ENCODE measurements at regions not wholly inside any gene's neighbourhood (a gene's known extent, or its start where the extent isn't known, plus 50 kb on each side); places are given as distances from the start of the nearest gene placed in this dataset.

DNA sequence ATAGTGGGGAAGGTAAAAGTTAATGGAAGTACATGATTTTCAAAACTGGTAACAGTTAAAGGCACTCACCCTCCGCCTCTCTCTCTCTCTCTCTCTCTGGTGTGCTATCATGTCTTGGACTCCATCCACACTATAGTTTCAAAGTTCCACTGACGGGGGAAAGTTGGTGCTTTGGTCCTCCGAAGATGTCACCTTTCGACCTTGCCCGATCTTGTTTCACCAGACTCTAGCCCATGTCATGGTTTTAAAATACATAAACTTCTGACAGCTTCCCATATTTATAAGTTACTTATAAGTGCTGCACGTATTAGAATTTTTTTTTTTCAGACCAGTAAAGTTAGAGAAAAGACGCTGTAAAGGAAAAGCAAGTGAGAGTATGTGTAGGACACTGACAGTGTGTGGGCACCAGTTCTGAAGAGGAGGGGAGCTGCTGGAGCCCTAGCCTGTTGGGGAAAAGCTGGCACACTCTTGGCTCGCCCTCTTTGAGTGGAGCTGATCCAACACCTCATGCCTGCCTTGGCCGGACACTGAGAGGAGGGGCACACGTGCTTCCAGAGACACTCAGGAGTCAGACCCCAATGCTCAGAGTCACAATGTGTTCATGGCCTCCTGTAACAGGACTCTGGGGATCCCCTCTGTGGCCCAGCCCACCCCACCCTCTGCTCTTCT lies 200.5 kb upstream of the TPM1 start:
- H3K36me3 ChIP-seq (ENCODE audit: control insufficient read depth in 4 of 4, insufficient read depth in 3 of 4, low read depth in 1 of 4, low read length in 3 of 4) = peaks cover 0 to 22% (median 7%) of the 10 kb centered on the region in 4 donors
- H3K4me1 ChIP-seq (ENCODE audit: control insufficient read depth in 4 of 4, insufficient read depth in 4 of 4, low read length in 3 of 4) = peaks cover 0 to 23% (median 18%) of the 10 kb centered on the region in 4 donors
- H3K4me3 ChIP-seq (ENCODE audit: low read depth in 1 of 3, low read length in 3 of 3) = no peak overlapping the region
- no peaks in the 10 kb centered on the region for H3K9me3 ChIP-seq (ENCODE audit: control insufficient read depth in 4 of 4, low read length in 3 of 4)
- peak overlapping the region in 1 of 2 donors; percentile 34 for H3K27ac ChIP-seq (ENCODE audit: low read depth in 1 of 2, low read length in 2 of 2)
- H3K27me3 ChIP-seq (ENCODE audit: control insufficient read depth in 4 of 4, insufficient read depth in 4 of 4, low read length in 3 of 4) = no peaks in the 10 kb centered on the region
- no peak for DNase-seq (ENCODE audit: low spot score)
- WGBS = 46% methylated on average over 10 of the region's 10 CpGs
- H3K9ac ChIP-seq (ENCODE audit: low read depth in 1 of 2, low read length in 2 of 2) = peak overlapping the region in 1 of 2 donors; percentile 19
- no peak for TF ChIP-seq EGR1 (IDR thresholded peaks at IDR 0.05; ENCODE audit: low read depth in 2 of 2)
- TF ChIP-seq YY1 (IDR thresholded peaks at IDR 0.05) = peak; percentile 44
- peak in 1 of 2 donors; percentile 46 for TF ChIP-seq JUND (IDR thresholded peaks at IDR 0.05)
- TF ChIP-seq RAD21 (IDR thresholded peaks at IDR 0.05) = peak in 1 of 2 donors; percentile 36
- peak in 1 of 2 donors; percentile 57 for TF ChIP-seq RXRA (IDR thresholded peaks at IDR 0.05)
- peak; percentile 50 to 82 for TF ChIP-seq HNF4A (conservative IDR thresholded peaks at IDR 0.05)

DNA sequence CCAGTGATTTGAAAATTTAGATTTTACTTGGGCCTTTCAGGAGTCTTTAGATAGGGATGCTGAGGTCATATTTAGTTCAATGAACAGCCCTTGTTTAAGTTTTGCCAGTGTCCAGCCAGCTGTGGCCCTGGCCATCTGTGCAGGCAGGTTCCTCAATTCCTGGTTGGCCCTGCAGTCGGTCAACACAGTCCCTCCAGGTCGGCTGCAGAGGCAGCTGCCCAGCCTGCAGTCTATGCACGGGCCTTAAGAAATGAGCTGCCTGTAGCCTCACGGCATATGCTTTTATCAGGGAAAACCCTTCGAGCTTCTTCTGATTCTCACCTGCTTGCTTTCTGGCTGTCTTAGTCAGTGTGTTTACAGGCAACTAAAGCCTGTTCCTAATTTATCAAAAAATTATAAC lies 199.2 kb upstream of the TPM1 start:
- Histone ChIP-seq H3K27ac (ENCODE audit: low read depth in 1 of 2, low read length in 2 of 2) (no peak overlapping the region), H3K4me1 (ENCODE audit: control insufficient read depth in 4 of 4, insufficient read depth in 4 of 4, low read length in 3 of 4) (peaks cover 2 to 29% (median 23%) of the 10 kb centered on the region in 4 donors), H3K27me3 (ENCODE audit: control insufficient read depth in 4 of 4, insufficient read depth in 4 of 4, low read length in 3 of 4) (no peaks in the 10 kb centered on the region), H3K4me3 (ENCODE audit: low read depth in 1 of 3, low read length in 3 of 3) (no peak overlapping the region), H3K36me3 (ENCODE audit: control insufficient read depth in 4 of 4, insufficient read depth in 3 of 4, low read depth in 1 of 4, low read length in 3 of 4) (peaks cover 0 to 18% (median 6%) of the 10 kb centered on the region in 4 donors), H3K9ac (ENCODE audit: low read depth in 1 of 2, low read length in 2 of 2) (no peak overlapping the region), H3K9me3 (ENCODE audit: control insufficient read depth in 4 of 4, low read length in 3 of 4) (no peaks in the 10 kb centered on the region)
- TF ChIP-seq, protein P1, sequence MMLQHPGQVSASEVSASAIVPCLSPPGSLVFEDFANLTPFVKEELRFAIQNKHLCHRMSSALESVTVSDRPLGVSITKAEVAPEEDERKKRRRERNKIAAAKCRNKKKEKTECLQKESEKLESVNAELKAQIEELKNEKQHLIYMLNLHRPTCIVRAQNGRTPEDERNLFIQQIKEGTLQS (IDR thresholded peaks at IDR 0.05) = no peak
- TF ChIP-seq, protein P2, sequence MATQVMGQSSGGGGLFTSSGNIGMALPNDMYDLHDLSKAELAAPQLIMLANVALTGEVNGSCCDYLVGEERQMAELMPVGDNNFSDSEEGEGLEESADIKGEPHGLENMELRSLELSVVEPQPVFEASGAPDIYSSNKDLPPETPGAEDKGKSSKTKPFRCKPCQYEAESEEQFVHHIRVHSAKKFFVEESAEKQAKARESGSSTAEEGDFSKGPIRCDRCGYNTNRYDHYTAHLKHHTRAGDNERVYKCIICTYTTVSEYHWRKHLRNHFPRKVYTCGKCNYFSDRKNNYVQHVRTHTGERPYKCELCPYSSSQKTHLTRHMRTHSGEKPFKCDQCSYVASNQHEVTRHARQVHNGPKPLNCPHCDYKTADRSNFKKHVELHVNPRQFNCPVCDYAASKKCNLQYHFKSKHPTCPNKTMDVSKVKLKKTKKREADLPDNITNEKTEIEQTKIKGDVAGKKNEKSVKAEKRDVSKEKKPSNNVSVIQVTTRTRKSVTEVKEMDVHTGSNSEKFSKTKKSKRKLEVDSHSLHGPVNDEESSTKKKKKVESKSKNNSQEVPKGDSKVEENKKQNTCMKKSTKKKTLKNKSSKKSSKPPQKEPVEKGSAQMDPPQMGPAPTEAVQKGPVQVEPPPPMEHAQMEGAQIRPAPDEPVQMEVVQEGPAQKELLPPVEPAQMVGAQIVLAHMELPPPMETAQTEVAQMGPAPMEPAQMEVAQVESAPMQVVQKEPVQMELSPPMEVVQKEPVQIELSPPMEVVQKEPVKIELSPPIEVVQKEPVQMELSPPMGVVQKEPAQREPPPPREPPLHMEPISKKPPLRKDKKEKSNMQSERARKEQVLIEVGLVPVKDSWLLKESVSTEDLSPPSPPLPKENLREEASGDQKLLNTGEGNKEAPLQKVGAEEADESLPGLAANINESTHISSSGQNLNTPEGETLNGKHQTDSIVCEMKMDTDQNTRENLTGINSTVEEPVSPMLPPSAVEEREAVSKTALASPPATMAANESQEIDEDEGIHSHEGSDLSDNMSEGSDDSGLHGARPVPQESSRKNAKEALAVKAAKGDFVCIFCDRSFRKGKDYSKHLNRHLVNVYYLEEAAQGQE (IDR thresholded peaks at IDR 0.05) = no peak
- TF ChIP-seq, protein P3, sequence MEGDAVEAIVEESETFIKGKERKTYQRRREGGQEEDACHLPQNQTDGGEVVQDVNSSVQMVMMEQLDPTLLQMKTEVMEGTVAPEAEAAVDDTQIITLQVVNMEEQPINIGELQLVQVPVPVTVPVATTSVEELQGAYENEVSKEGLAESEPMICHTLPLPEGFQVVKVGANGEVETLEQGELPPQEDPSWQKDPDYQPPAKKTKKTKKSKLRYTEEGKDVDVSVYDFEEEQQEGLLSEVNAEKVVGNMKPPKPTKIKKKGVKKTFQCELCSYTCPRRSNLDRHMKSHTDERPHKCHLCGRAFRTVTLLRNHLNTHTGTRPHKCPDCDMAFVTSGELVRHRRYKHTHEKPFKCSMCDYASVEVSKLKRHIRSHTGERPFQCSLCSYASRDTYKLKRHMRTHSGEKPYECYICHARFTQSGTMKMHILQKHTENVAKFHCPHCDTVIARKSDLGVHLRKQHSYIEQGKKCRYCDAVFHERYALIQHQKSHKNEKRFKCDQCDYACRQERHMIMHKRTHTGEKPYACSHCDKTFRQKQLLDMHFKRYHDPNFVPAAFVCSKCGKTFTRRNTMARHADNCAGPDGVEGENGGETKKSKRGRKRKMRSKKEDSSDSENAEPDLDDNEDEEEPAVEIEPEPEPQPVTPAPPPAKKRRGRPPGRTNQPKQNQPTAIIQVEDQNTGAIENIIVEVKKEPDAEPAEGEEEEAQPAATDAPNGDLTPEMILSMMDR (IDR thresholded peaks at IDR 0.05; ENCODE audit: low read depth, low read length, missing input control) = no peak
- no peak for TF ChIP-seq NR2F2 (IDR thresholded peaks at IDR 0.05)
- no peak for TF ChIP-seq YY1 (IDR thresholded peaks at IDR 0.05)
- TF ChIP-seq RAD21 (IDR thresholded peaks at IDR 0.05) = no peak
- no peak for TF ChIP-seq SP1 (IDR thresholded peaks at IDR 0.05)
- TF ChIP-seq, protein P4, sequence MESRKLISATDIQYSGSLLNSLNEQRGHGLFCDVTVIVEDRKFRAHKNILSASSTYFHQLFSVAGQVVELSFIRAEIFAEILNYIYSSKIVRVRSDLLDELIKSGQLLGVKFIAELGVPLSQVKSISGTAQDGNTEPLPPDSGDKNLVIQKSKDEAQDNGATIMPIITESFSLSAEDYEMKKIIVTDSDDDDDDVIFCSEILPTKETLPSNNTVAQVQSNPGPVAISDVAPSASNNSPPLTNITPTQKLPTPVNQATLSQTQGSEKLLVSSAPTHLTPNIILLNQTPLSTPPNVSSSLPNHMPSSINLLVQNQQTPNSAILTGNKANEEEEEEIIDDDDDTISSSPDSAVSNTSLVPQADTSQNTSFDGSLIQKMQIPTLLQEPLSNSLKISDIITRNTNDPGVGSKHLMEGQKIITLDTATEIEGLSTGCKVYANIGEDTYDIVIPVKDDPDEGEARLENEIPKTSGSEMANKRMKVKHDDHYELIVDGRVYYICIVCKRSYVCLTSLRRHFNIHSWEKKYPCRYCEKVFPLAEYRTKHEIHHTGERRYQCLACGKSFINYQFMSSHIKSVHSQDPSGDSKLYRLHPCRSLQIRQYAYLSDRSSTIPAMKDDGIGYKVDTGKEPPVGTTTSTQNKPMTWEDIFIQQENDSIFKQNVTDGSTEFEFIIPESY (IDR thresholded peaks at IDR 0.05) = no peak
- TF ChIP-seq HNF4G (IDR thresholded peaks at IDR 0.05) = no peak
- no peak for TF ChIP-seq RXRA (IDR thresholded peaks at IDR 0.05)
- TF ChIP-seq, protein P5, sequence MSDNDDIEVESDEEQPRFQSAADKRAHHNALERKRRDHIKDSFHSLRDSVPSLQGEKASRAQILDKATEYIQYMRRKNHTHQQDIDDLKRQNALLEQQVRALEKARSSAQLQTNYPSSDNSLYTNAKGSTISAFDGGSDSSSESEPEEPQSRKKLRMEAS (IDR thresholded peaks at IDR 0.05) = no peak
- no peak for TF ChIP-seq FOXA1 (IDR thresholded peaks at IDR 0.05)
- DNase-seq (ENCODE audit: low spot score) = no peak
- WGBS = 95% methylated on average over 5 of the region's 5 CpGs

Data from liver (tissue), 8 donors.